Posterior vena cava (tissue), 2 donors: ENCODE measurements at regions not wholly inside any gene's neighbourhood (a gene's known extent, or its start where the extent isn't known, plus 50 kb on each side); places are given as distances from the start of the nearest gene placed in this dataset.
"Not testable (repeated sequence)": the region's sequence is repeated elsewhere in the genome, so short reads cannot be mapped to it uniquely, and the experiment has no call there.

Source experiments
- DNase-seq: peaks from one replicate; pipeline ENCODE4 v3.0.0-alpha.2; 2020; ENCODE audit warnings: low spot score
- intact Hi-C, 2 donors: fragments of 100-400 bp; cut with DNase I; formaldehyde crosslinking; loops; one replicate each; pipeline versions ENCODE4 v1.14.1 to v1.14.2; 2022 to 2023
- donor health status: DM: yes; HTN: yes; CAD: no.
- donor health status: DM: yes; HTN: yes; CAD: no.

DNA sequence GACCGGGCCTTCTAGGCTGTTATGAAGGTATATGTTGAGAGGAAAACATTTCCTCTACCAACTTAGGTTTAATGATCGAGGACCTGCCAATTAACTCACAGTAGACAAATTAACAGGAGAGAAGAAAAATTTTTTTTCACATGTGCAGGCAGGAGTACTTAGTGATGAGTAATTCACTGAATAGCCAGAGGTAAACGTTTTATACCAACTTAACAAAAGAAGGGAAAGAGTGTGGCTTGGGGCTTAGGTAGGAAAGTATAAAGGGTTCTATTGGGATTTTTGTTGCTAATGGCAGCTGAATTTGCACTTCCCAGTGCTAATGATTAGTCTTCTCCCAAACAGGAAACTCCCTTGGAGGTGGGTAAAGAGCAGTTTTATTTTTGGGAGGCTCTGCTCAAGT lies 121.6 kb upstream of the HS3ST4 start:
- intact Hi-C loops = no loop called here
- no peak for DNase-seq

DNA sequence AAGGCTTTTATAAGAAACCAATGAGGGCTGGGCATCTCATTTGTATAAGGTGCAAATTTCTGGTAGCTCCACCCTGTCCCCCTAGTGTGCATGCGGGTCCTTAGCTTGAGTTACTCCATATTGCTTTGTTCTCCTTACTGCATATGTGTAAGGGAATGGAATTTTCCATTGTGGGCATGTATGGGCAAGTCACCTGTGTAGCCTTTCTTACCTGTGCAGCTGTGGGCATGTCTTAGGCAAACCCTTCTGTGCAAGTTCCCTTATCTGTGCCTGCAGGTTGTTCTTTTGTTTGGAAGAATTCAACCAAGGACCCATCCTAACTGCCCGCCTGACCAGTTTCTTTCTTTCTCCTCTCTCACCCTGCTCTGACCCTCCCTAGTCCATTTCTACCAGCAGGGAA lies 122.8 kb upstream of the HS3ST4 start:
- intact Hi-C loops = loop anchor here in 1 of 2 donors (5.0 kb wide), 1 partner anchor 1653 kb away; no protein-coding TSS in a partner anchor
- DNase-seq = no peak

DNA sequence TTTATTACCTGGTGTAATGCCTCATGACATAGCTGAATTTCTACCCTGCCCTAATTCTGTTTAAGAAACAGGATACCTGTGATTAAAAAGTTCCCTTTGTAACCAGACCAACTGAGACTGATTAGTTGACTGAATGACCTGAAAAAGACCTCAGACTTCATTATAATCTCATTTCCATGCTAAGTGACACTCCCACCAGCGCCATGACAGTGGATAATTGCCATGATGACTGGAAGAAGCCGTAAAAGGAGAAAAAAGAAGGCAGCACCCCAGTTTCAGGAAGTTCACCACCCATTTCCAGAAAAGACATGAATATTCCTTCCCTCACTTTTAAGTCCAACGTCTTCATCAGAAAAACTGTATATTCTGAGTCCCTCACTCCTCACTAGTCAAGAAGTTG lies 125.6 kb upstream of the HS3ST4 start:
- no peak for DNase-seq
- intact Hi-C loops = loop anchor here in 1 of 2 donors (5.0 kb wide), 1 partner anchor 1656 kb away; no protein-coding TSS in a partner anchor

DNA sequence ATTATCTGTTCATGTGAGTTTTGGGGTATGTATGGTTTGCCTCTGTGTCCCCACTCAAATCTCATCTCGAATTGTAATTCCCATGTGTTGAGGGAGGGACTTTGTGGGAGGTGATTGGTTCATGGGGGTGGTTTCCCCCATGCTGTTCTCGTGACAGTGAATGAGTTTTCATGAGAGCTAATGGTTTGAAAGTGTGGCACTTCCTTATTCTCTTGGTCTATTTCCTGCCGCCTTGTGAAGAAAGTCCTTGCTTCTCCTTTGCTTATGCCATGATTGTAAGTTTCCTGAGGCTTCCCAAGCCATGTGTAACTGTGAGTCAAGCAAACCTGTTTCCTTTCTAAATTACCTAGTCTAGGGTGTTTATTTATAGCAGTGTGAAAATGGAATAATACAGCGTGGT lies 128.1 kb upstream of the HS3ST4 start:
- intact Hi-C loops = no loop called here
- DNase-seq = no peak

DNA sequence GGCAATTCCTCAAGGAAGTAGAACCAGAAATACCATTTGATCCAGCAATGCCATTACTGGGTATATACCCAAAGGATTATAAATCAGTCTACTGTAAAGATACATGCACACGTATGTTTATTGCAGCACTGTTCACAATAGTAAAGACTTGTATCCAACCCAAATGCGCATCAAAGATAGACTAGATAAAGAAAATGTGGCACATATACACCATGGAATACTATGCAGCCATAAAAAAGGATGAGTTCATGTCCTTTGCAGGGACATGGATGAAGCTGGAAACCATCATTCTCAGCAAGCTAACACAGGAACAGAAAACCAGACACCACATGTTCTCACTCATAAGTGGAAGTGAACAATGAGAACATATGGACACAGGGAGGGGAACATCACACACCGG lies 130.0 kb upstream of the HS3ST4 start:
- DNase-seq, intact Hi-C loops: not testable (repeated sequence)

DNA sequence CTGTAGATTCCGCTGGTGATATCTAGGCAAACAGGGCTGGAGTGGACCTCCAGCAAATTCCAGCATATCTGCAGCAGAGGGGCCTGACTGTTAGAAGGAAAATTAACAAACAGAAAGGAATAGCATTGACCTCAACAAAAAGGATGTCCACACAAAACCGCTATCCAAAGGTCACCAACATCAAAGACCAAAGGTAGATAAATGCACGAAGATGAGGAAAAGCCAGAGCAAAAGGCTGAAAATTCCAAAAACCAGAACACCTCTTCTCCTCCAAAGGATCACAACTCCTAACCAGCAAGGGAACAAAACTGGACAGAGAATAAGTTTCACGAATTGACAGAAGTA lies 134.8 kb upstream of the HS3ST4 start:
- DNase-seq, intact Hi-C loops: not testable (repeated sequence)

DNA sequence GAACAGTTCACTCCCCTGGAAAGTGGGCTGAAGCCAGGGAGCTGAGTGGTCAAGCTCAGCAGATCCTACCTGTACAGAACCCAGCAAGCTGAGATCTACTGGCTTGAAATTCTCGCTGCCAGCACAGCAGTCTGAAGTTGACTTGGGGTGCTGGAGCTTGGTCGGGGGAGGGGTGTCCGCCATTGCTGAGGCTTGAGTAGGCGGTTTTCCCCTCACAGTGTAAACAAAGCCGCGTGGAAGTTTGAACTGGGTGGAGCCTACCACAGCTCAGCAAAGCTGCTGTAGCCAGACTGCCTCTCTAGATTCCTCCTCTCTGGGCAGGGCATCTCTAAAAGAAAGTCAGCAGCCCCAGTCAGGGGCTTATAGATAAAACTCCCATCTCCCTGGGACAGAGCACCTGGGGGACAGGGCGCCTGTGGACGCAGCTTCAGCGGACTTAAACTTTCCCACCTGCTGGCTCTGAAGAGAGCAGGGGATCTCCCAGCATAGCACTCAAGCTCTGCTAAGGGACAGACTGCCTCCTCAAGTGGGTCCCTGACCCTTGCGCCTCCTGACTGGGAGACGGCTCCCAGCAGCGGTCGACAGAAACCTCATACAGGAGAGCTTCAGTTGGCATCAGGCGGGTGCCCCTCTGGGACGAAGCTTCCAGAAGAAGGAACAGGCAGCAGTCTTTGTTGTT lies 135.3 kb upstream of the HS3ST4 start:
- intact Hi-C loops, DNase-seq: not testable (repeated sequence)

DNA sequence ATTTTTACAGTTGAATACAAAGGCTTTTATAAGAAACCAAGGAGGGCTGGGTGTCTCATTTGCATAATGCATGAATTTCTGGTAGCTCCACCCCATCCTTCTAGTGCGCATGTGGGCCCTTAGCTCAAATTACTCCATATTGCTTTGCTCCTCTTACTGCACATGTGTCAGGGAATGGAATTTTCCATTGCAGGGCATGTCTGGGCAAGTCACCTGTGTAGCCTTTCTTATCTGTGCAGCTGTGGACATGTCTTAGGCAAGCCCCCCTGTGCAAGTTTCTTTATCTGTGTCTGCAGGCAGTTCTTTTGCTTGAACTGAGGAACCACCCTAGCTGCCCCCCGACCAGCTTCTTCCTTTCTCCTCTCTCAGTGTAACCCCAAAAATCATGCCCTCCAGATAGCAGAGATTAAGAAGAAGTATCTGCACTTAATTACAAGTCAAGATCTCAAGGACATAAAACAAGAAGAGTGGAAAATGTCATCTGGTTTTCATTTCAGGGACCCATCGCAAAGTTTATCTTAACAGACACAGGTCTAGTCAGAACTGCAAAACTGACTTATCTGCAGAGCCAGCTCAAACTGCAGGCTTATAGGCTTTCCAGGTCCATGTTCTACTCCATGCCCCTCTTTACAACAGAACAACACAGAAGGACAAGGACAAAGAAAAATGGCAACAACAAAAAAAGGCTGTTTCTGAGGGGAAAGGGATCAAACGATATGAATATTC lies 137.9 kb upstream of the HS3ST4 start:
- intact Hi-C loops = no loop called here
- DNase-seq = no peak

DNA sequence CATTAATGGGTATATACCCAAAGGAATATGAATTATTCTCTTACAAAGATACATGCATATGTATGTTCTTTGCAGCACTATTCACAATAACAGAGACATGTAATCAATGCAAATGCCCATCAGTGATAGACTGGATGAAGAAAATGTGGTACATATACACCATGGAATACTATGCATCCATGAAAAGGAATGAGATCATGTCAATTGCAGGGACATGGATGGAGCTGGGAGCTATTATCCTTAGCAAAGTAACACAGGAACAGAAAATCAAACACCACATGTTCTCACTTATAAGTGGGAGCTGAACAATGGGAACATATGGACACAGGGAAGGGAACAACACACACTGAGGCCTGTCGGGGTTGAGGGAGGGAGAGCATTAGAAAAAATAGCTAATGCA lies 141.1 kb upstream of the HS3ST4 start:
- intact Hi-C loops = no loop called here
- no peak for DNase-seq

DNA sequence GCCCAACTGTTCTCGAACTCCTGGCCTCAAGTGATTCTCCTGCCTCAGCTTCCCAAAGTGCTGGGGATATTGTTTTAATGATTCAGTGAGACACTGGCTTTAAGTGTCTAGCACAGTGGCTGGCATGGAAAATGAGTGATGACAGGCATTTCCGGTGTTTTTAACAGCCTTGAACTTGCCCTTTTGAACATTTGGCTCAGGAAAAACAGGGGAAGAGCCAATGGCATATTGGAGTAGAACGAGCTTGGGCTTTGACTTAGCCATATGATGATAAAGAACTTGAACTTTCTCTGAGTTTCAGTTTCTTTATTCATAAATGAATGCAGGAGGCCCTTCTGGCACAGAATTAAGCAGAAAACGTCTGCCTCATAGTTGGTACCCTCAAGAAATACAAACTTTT lies 145.0 kb upstream of the HS3ST4 start:
- intact Hi-C loops = no loop called here
- no peak for DNase-seq

DNA sequence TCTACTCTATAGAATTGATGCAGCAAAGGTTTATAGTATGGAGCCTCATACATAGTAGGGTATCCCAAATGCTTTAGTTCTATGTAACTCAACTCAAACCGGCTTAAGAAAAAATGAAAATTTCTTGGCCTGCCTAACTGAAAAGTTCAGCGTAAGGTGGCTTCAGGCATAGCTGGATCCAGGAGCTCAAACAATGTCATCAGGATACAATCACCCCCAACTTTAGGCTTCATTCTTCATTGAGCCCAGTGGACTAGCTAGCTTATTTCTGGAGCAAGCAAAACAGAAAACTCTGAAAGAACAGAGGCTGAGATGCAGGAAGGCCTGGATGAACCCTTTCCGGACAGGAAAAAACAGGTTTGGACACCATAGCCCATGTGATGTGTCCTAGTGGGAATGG lies 147.5 kb upstream of the HS3ST4 start:
- DNase-seq = no peak
- intact Hi-C loops = no loop called here

DNA sequence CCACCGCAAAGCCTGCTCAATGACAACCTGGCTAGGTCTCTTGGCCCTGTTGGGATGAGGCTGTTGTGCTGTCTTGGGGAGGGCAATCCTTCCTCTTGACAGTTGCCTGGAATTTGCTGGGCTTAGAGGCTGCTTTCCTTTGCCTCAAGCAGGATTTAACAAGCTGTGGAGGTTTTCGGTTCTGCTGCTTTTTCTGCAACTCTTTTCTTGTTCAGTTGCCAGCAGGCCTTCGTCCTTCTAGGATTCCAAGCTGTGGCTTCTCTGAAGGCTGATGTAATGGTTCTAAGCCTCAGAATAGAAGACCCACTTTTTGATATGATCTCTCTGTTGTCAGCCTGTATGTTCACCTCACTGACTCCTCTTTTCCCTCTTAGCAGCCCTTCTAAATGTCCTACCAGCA lies 149.5 kb upstream of the HS3ST4 start:
- intact Hi-C loops = no loop called here
- DNase-seq = no peak

DNA sequence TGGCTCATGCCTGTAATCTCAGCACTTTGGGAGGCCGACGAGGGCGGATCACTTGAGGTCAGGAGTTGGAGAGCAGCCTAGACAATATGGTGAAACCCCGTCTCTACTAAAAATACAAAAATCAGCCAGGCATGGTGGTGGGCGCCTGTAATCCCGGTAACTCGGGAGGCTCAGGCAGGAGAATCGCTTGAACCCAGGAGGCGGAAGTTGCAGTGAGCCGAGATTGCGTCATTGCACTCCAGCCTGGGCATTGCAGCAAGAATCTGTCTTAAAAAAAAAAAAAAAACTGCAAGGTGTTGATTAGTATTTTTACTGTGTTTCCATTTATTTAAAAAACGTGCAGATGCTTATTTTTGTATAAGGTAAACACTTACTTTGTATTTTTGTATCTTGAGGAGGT lies 152.0 kb upstream of the HS3ST4 start:
- DNase-seq, intact Hi-C loops: not testable (repeated sequence)

DNA sequence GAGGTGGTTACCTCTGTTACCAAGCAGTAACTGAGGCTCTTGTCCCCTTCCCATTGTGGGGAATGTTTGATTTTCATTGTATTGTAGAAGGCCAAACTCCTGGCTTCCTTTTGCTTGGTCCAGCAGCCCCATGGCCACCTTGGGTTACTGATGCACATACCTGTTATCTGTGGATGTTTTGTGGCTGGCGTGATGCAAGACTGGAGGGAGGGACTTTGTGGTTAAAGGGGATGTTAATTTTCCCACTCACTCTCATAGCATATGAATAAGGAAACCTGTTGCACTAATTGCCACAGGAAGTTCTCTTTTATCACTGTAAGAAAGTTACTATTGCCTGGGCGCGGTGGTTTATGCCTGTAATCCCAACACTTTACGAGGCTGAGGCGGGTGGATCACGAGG lies 168.6 kb upstream of the HS3ST4 start:
- intact Hi-C loops = no loop called here
- DNase-seq = no peak

DNA sequence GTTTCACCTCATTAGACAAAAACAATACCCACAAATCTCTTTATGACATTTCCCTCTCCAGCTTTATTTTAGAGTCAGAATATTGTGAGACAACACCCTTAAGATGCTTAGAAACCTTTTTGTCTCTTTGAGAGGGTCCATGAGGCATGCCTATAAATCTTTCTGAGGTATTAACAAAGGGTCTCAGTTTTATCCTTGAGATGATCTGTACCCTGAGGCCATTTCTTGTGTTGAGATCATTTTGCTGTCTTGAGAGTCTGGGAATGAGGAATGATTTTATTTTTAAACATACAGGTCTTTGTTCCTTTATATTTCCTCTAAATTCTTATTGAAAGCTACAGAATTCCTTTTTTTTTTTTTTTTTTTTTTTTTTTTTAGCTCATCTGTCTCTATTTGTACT lies 179.7 kb upstream of the HS3ST4 start:
- intact Hi-C loops = no loop called here
- DNase-seq = no peak

DNA sequence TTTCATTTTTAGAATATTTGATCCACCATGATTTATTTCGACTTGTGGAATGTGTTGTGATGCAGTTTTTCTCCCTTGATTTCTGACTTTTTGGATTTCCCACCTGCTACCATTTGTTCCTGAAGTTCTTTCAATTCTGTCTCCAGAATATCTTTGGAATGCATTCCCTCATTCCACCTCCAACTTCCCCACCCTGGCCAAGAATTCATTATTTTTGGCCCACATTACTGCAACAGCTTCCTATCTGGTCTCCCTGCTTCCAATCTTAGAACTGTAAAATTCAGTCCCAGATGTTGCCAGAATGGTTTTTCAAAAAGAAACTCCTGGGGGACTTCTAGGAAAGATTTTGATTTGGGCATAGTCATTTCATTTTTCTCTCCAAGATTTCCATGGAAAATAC lies 182.3 kb upstream of the HS3ST4 start:
- intact Hi-C loops = no loop called here
- no peak for DNase-seq

DNA sequence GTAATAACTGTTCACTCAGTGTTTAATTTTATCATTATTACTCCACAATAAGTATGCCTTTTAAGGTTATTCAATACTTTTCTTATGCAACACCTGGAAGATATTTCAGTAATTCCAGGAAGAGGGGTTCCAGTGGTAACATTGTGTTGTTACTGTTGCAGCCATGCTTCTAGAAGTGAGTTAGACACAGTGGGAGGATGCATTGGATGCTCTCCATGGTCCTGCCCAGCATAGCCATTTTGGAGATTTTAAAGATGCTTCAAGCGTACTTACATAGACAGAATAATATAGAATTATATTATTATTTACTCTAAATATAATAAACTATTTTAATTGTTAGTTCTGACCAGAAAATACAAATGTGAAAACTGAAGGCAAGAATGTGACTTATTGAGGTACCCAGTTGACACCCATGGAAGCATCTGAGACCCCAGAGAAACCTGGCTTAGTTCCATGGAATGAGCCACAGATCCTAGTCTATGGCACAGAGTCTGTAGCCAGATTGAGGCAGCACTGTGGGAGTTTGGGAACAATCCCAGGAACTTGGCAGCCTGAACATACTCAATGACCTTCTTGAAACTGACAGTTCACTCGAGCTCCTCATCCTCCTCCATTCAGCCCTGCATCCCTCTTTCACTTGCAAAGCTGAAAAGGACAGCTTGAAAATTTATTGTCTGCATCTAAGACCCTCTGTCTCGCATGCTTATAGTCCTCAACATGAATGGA lies 190.1 kb upstream of the HS3ST4 start:
- DNase-seq = no peak

DNA sequence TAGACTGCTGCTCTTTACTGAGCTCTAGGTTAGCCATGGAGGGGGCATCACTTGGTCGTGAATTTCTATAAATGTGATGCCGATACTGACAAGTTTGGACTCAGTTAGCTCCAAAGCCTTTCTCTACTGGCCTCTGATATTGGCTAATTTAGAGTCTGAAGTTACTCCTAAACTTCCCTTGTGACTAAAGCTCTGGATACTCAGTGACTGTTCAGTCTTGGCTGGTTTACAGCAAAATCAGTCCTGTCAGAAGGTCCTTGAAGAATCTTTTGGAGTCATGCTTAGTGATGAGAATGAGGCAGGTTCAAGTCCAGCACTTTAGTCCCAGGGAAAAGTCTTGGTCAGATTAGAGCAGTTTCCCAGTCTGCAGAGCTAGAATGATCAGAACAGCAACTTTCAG lies 197.5 kb upstream of the HS3ST4 start:
- DNase-seq = no peak
- intact Hi-C loops = no loop called here

More for the DNA sequence above, 190.1 kb upstream of the HS3ST4 start:
- intact Hi-C loops = no loop called here

DNA sequence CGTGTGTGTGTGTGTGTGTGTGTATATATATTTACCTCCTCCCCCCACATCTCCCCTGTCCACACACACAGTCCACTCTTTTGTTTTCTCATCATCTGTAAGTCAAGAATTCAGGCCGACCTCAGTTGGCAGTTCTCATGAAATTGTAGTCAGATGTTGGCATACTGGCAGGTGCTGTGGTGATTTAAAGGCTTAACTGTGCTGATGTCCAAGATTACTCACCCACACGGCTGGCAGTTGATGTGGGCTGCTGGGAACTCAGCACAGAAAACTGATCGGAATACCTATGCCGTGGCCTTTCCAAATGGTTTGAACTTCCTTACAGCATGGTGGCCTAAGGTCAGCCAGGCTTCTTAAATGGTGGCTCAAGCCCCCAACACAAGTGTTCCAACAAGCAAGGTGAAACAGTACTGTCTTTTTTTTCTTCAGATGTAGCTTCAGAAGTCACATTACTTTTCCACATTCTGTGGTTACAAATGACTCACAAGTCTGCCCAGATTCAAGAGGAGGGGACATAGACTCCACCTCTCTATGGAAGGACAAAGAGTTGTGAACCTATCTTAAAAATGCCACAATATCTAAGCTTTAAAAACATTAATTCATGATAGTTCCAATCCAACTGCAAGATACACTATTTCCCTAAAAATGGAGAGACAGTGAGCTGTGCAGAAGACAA lies 198.5 kb upstream of the HS3ST4 start:
- DNase-seq = no peak
- intact Hi-C loops = no loop called here

DNA sequence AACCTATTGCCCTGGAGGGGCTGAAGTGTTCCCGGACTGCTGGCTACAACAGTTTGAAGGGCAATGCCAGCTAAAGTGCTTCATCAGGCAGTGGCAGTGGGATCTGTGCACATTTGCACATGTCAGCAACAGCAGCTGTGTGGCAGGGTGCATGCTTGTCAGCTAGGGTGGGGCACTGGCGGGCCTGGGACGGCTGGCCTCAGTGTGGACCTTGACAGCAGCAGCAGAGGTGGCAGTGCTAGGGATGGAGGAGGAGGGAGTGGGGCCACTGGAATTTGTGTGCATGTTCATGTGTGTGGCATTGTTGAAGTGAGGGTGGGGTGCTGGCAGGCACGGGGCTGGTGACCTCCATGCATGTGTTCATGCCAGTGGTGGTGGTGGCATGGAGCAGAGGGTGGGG lies 203.3 kb upstream of the HS3ST4 start:
- DNase-seq = no peak
- intact Hi-C loops = no loop called here
